ENCODE measurements at regions not wholly inside any gene's neighbourhood (a gene's known extent, or its start where the extent isn't known, plus 50 kb on each side); places are given as distances from the start of the nearest gene placed in this dataset.
"Not testable (repeated sequence)": the region's sequence is repeated elsewhere in the genome, so short reads cannot be mapped to it uniquely, and the experiment has no call there.

- H3K36me3 Mint-ChIP-seq = peaks cover 1% of the 10 kb centered on the region
- no peaks in the 10 kb centered on the region for H3K9me3 Mint-ChIP-seq
- POLR2A ChIA-PET = interaction anchor here (0.6 kb wide), 1 partner anchor 10 kb away, joined by 3 read pairs; no protein-coding TSS in a partner anchor
- DNase-seq (no peak), ATAC-seq (ENCODE audit: low read depth) (no peak)
- H3K4me3 Mint-ChIP-seq = no peak overlapping the region
- H3K27me3 Mint-ChIP-seq = peaks cover 10% of the 10 kb centered on the region
- no peaks in the 10 kb centered on the region for H3K4me1 Mint-ChIP-seq
- no peak overlapping the region for H3K27ac Mint-ChIP-seq
These were observed 371.8 kb downstream of the NPHP4 start for GRCh38 chr1:5620418-5620817.

GRCh38 chr1:5619469-5619868, 372.8 kb downstream of the NPHP4 start:
- POLR2A ChIA-PET = no interaction called here
- H3K9me3 Mint-ChIP-seq = no peaks in the 10 kb centered on the region
- no peak overlapping the region for H3K27ac Mint-ChIP-seq
- ATAC-seq (ENCODE audit: low read depth) (no peak), DNase-seq (no peak)
- no peak overlapping the region for H3K4me3 Mint-ChIP-seq
- H3K27me3 Mint-ChIP-seq = peaks cover 9% of the 10 kb centered on the region
- H3K4me1 Mint-ChIP-seq = no peaks in the 10 kb centered on the region
- no peaks in the 10 kb centered on the region for H3K36me3 Mint-ChIP-seq

GRCh38 chr1:5617546-5617945, 374.7 kb downstream of the NPHP4 start:
- Mint-ChIP-seq H3K27me3 (peaks cover 8% of the 10 kb centered on the region), H3K27ac (no peak overlapping the region), H3K4me1 (no peaks in the 10 kb centered on the region), H3K36me3 (no peaks in the 10 kb centered on the region), H3K9me3 (no peaks in the 10 kb centered on the region), H3K4me3 (no peak overlapping the region)
- POLR2A ChIA-PET = no interaction called here
- no peak for DNase-seq
- ATAC-seq (ENCODE audit: low read depth) = no peak

GRCh38 chr1:5617179-5617520, 375.1 kb downstream of the NPHP4 start:
- DNase-seq = no peak
- Mint-ChIP-seq H3K4me3 (no peak overlapping the region), H3K27me3 (peaks cover 8% of the 10 kb centered on the region), H3K36me3 (no peaks in the 10 kb centered on the region), H3K9me3 (no peaks in the 10 kb centered on the region), H3K4me1 (no peaks in the 10 kb centered on the region), H3K27ac (no peak overlapping the region)
- POLR2A ChIA-PET = no interaction called here
- ATAC-seq (ENCODE audit: low read depth) = no peak

GRCh38 chr1:5616366-5617178, 375.7 kb downstream of the NPHP4 start:
- H3K27me3 Mint-ChIP-seq = peaks cover 8% of the 10 kb centered on the region
- DNase-seq = no peak
- H3K27ac Mint-ChIP-seq = no peak overlapping the region
- H3K4me3 Mint-ChIP-seq = no peak overlapping the region
- H3K4me1 Mint-ChIP-seq = no peaks in the 10 kb centered on the region
- no peaks in the 10 kb centered on the region for H3K9me3 Mint-ChIP-seq
- POLR2A ChIA-PET = no interaction called here
- no peak for ATAC-seq (ENCODE audit: low read depth)
- H3K36me3 Mint-ChIP-seq = no peaks in the 10 kb centered on the region

DNA sequence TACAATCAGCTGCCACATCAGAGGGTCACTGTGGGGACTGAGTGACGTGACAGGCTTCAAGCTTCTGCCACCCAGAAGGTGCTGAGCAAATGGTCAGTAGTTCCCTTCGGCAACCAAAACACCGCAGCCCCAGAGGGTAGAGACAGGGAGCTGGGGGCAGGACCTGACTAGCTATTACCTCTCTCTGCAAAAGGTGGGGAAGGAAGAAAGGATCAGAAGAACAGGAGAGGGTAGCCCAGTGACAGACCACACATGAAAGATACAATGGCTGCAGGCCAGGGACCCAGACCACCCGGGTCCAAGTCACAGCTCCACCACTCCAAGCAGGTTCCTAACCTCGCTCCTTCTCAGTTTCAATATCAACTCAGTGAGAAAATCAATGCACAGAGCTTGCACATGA, 377.1 kb downstream of the NPHP4 start:
- Mint-ChIP-seq H3K4me1 (no peaks in the 10 kb centered on the region), H3K9me3 (no peaks in the 10 kb centered on the region), H3K36me3 (no peaks in the 10 kb centered on the region), H3K27ac (no peak overlapping the region), H3K27me3 (peaks cover 8% of the 10 kb centered on the region), H3K4me3 (no peak overlapping the region)
- no peak for ATAC-seq (ENCODE audit: low read depth)
- DNase-seq = no peak
- POLR2A ChIA-PET = no interaction called here

DNA sequence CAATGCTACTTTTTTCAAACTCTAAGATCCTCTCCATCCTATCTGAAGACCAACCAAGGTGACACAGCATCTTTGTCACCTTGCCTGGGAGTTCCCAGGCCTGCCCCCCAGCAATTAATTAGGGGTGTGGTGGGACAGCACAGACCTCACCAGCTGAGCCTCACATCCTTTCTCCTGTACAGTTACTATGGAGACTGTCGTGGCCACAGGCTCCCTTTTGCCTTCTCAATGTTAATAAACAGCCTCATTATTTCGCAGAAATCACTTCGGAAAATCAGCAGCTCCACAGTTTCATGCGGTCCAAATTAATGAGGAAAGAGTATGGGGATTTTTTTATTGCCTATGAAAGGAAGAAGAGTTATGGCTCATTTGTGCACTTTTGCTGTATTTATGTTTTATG, 378.3 kb downstream of the NPHP4 start:
- Mint-ChIP-seq H3K9me3 (no peaks in the 10 kb centered on the region), H3K4me3 (no peak overlapping the region), H3K27me3 (peaks cover 6% of the 10 kb centered on the region), H3K36me3 (no peaks in the 10 kb centered on the region), H3K27ac (no peak overlapping the region), H3K4me1 (no peaks in the 10 kb centered on the region)
- DNase-seq = no peak
- POLR2A ChIA-PET = no interaction called here
- ATAC-seq (ENCODE audit: low read depth) = no peak

DNA sequence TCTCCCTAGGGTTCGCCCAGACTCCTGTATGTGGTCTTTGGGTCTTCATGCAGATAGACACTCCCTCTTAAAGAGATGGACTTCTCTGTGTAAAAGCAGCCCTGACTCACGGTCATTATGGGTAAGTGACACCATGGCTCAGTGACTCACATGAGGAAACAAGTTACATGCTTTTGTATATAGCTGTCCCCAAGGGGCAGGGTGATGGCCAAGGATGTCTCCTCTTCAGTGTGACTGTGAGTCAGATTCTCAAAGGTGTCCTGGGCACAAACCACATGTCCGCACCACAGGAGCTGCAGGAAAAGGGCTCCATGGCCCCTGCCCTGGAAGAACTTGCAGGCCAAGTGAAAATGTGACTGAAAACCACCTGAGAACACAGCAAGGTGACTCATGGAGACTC, 380.4 kb downstream of the NPHP4 start:
- Mint-ChIP-seq H3K4me3 (no peak overlapping the region), H3K9me3 (no peaks in the 10 kb centered on the region), H3K4me1 (no peaks in the 10 kb centered on the region), H3K27ac (no peak overlapping the region), H3K36me3 (no peaks in the 10 kb centered on the region), H3K27me3 (peaks cover 15% of the 10 kb centered on the region)
- no peak for ATAC-seq (ENCODE audit: low read depth)
- POLR2A ChIA-PET = no interaction called here
- no peak for DNase-seq

DNA sequence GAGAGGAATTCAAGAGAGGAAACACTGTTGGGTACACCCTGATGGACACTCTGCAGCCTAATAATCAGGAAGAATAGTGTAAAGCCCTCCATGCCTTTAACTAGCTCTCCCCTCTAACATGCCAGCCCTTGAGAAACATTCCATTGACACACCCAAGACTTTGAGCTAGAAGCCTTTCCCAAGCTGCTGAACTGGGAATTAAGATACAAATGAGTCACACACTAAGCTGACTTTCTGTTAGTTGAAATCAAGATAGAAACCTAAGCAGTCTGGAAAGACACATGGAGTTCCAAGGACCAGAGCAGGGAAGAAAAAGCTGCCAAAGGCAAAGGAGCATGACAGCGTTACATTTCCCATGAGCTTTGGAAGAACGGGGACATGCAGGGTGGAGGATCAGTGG, 380.8 kb downstream of the NPHP4 start:
- Mint-ChIP-seq H3K36me3 (no peaks in the 10 kb centered on the region), H3K27ac (no peak overlapping the region), H3K4me1 (no peaks in the 10 kb centered on the region), H3K4me3 (no peak overlapping the region), H3K9me3 (no peaks in the 10 kb centered on the region), H3K27me3 (peaks cover 16% of the 10 kb centered on the region)
- POLR2A ChIA-PET = no interaction called here
- no peak for DNase-seq
- ATAC-seq (ENCODE audit: low read depth) = no peak

DNA sequence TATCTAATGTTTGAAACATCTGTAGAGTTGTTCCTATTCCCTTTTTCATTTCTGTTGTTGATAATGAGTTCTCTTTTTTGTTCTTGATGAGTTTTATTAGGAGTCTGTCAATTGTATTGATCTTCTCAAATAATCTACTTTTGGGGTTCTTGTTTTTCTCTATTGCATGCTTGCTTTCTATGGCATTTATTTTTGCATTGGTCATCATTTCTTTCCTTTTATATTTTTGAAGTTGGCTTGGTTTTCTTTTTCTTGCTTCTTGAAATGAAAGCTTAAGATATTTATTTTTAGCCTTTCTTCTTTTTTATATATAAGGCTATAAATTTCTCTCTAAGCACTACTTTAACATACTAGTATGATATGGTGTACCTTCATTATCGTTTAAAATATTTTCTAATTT, 381.8 kb downstream of the NPHP4 start:
- Mint-ChIP-seq H3K27me3 (peaks cover 17% of the 10 kb centered on the region), H3K4me1 (no peaks in the 10 kb centered on the region), H3K36me3 (no peaks in the 10 kb centered on the region), H3K9me3 (no peaks in the 10 kb centered on the region), H3K27ac (no peak overlapping the region), H3K4me3 (no peak overlapping the region)
- ATAC-seq (ENCODE audit: low read depth) (no peak), DNase-seq (no peak)
- POLR2A ChIA-PET = interaction anchor here (0.6 kb wide), 1 partner anchor 10 kb away, joined by 3 read pairs; no protein-coding TSS in a partner anchor

DNA sequence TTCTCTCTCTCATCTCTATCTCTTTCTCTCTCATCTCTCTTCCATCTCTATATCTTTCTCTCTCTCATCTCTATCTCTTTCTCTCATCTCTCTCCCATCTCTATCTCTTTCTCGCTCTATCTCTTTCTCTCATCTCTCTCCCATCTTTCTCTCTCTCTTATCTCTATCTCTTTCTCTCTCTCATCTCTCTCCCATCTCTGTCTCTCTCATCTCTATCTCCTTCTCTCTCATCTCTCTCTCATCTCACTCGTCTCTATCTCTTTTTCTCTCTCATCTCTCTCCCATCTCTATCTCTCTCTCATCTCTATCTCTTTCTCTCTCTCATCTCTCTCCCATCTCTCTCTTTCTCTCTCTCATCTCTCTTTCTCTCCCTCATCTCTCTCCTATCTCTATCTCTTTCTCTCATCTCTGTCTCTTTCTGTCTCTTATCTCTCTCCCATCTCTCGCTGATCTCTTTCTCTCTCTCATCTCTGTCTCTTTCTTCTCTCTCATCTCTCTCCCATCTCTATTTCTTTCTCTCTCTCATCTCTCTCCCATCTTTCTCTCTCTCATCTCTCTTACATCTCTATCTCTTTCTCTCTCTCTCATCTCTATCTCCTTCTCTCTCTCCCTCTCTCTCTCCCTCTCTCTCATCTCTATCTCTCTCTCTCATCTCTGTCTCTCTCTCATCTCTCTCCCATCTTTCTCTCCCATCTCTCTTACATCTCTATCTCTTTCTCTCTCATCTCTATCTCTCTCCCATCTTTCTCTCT, 388.7 kb downstream of the NPHP4 start:
- Mint-ChIP-seq H3K9me3 (no peaks in the 10 kb centered on the region), H3K27me3 (peaks cover 18% of the 10 kb centered on the region), H3K4me3 (no peak overlapping the region), H3K27ac (no peak overlapping the region), H3K4me1 (no peaks in the 10 kb centered on the region), H3K36me3 (no peaks in the 10 kb centered on the region)
- ATAC-seq (ENCODE audit: low read depth) (no peak), DNase-seq (no peak)
- POLR2A ChIA-PET = no interaction called here

- not testable (repeated sequence) for H3K4me1 Mint-ChIP-seq, DNase-seq
These were observed 389.5 kb downstream of the NPHP4 start for GRCh38 chr1:5602718-5603117.

DNA sequence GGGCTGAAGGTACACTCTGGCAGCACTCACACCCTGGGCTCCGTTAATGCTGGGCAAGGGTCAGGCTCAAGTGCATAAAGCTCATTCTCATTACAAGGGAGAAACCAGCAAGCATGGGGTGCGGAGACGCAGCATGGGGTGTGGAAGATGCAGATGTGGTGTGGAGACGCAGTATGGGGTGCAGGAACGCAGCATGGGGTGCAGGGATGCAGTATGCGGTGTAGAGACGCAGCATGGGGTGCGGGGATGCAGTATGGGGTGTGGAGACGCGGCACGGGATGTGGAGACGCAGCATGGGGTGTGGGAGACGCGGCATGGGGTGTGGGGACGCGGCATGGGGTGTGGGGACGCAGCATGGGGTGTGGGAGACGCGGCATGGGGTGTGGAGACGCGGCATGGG, 390.7 kb downstream of the NPHP4 start:
- peaks cover 9% of the 10 kb centered on the region for H3K27me3 Mint-ChIP-seq
- H3K9me3 Mint-ChIP-seq = no peaks in the 10 kb centered on the region
- H3K27ac Mint-ChIP-seq = no peak overlapping the region
- H3K4me1 Mint-ChIP-seq = no peaks in the 10 kb centered on the region
- ATAC-seq (ENCODE audit: low read depth) = no peak
- H3K36me3 Mint-ChIP-seq = no peaks in the 10 kb centered on the region
- no peak overlapping the region for H3K4me3 Mint-ChIP-seq
- POLR2A ChIA-PET = no interaction called here
- no peak for DNase-seq

More at GRCh38 chr1:5602718-5603117, 389.5 kb downstream of the NPHP4 start:
- H3K9me3 Mint-ChIP-seq; H3K27ac Mint-ChIP-seq; ATAC-seq (ENCODE audit: low read depth); H3K36me3 Mint-ChIP-seq; H3K4me3 Mint-ChIP-seq; POLR2A ChIA-PET: not testable (repeated sequence)
- peaks cover 16% of the 10 kb centered on the region for H3K27me3 Mint-ChIP-seq

DNA sequence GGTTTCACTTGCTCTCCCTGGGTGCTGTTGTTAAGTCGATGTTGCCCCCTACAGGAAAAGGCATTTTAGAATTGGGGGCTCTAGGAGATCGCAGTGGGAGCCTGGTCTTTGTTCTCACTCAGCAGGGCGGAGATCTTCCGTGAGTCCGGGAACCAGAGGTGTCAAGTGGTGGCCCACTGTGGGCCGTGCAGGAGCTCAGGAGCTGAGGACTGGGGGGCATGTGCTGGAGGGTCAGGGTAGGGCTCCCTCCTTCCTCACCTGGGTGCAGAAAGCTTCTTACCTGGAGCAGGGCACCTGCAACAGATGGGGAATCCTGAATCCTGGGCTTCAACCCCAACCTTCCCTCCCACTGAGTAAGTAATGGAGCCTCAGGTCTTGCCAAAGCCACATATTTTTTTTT, 392.7 kb downstream of the NPHP4 start:
- POLR2A ChIA-PET = no interaction called here
- H3K27ac Mint-ChIP-seq = no peak overlapping the region
- ATAC-seq (ENCODE audit: low read depth) = no peak
- H3K36me3 Mint-ChIP-seq = no peaks in the 10 kb centered on the region
- H3K4me3 Mint-ChIP-seq = no peak overlapping the region
- no peaks in the 10 kb centered on the region for H3K4me1 Mint-ChIP-seq
- no peak for DNase-seq
- peaks cover 7% of the 10 kb centered on the region for H3K27me3 Mint-ChIP-seq
- no peaks in the 10 kb centered on the region for H3K9me3 Mint-ChIP-seq
